ENCODE measurements at regions not wholly inside any gene's neighbourhood (a gene's known extent, or its start where the extent isn't known, plus 50 kb on each side); places are given as distances from the start of the nearest gene placed in this dataset.

GRCh38 chr11:113531575-113532451 is 56.6 kb upstream of the DRD2 start:
- POLR2A ChIA-PET, result no interaction called here
- H3K4me3 Mint-ChIP-seq, result no peak overlapping the region

GRCh38 chr11:113531083-113531482 is 55.9 kb upstream of the DRD2 start:
- intact Hi-C loops (cut with DNase I, micrococcal nuclease), result no loop called here
- ATAC-seq, result no peak
- Mint-ChIP-seq H3K27me3 (peaks cover 20% of the 10 kb centered on the region), H3K9me3 (ENCODE audit: low read depth) (no peaks in the 10 kb centered on the region), H3K4me1 (peaks cover 2% of the 10 kb centered on the region), H3K4me3 (no peak overlapping the region), H3K36me3 (ENCODE audit: low read depth) (no peaks in the 10 kb centered on the region), H3K27ac (no peak overlapping the region)
- no peak for DNase-seq
- POLR2A ChIA-PET, result no interaction called here
- CTCF ChIA-PET, result interaction anchor here (1.5 to 3.7 kb wide), 4 partner anchors 9 to 227 kb away, joined by 4 to 15 read pairs (median 6); no protein-coding TSS in a partner anchor

More at GRCh38 chr11:113531575-113532451, 56.6 kb upstream of the DRD2 start:
- H3K27me3 Mint-ChIP-seq, result peaks cover 20% of the 10 kb centered on the region
- CTCF ChIA-PET, result interaction anchor here (0.8 to 3.7 kb wide), 6 partner anchors 10 to 944 kb away, joined by 3 to 15 read pairs (median 4); no protein-coding TSS in a partner anchor
- H3K36me3 Mint-ChIP-seq (ENCODE audit: low read depth), result no peaks in the 10 kb centered on the region
- DNase-seq, result no peak
- no peaks in the 10 kb centered on the region for H3K9me3 Mint-ChIP-seq (ENCODE audit: low read depth)
- no peak overlapping the region for H3K27ac Mint-ChIP-seq
- intact Hi-C loops (cut with DNase I, micrococcal nuclease), result loop anchor here (1.0 kb wide), 1 partner anchor 227 kb away; no protein-coding TSS in a partner anchor
- no peak for ATAC-seq
- peaks cover 2% of the 10 kb centered on the region for H3K4me1 Mint-ChIP-seq

- H3K36me3 Mint-ChIP-seq (ENCODE audit: low read depth), result no peaks in the 10 kb centered on the region
- DNase-seq (no peak), ATAC-seq (no peak)
- no peak overlapping the region for H3K4me3 Mint-ChIP-seq
- intact Hi-C loops (cut with DNase I, micrococcal nuclease), result no loop called here
- peaks cover 17% of the 10 kb centered on the region for H3K27me3 Mint-ChIP-seq
- POLR2A ChIA-PET, result no interaction called here
- CTCF ChIA-PET, result interaction anchor here (0.6 to 2.1 kb wide), 3 partner anchors 10 to 137 kb away, joined by 3 to 5 read pairs (median 5); no protein-coding TSS in a partner anchor
- no peaks in the 10 kb centered on the region for H3K9me3 Mint-ChIP-seq (ENCODE audit: low read depth)
- peaks cover 2% of the 10 kb centered on the region for H3K4me1 Mint-ChIP-seq
- H3K27ac Mint-ChIP-seq, result no peak overlapping the region
These were observed 54.4 kb upstream of the DRD2 start for GRCh38 chr11:113529606-113530005.

GRCh38 chr11:113528982-113529381 is 53.8 kb upstream of the DRD2 start:
- DNase-seq (no peak), ATAC-seq (no peak)
- ChIA-PET CTCF (interaction anchor here (2.1 kb wide), 1 partner anchor 10 kb away, joined by 5 read pairs; no protein-coding TSS in a partner anchor), POLR2A (no interaction called here)
- H3K9me3 Mint-ChIP-seq (ENCODE audit: low read depth), result no peaks in the 10 kb centered on the region
- no peaks in the 10 kb centered on the region for H3K36me3 Mint-ChIP-seq (ENCODE audit: low read depth)
- H3K27me3 Mint-ChIP-seq, result peaks cover 15% of the 10 kb centered on the region
- H3K27ac Mint-ChIP-seq, result no peak overlapping the region
- peaks cover 2% of the 10 kb centered on the region for H3K4me1 Mint-ChIP-seq
- intact Hi-C loops (cut with DNase I, micrococcal nuclease), result no loop called here
- H3K4me3 Mint-ChIP-seq, result no peak overlapping the region

- H3K4me1 Mint-ChIP-seq, result no peaks in the 10 kb centered on the region
- POLR2A ChIA-PET, result no interaction called here
- ATAC-seq (no peak), DNase-seq (no peak)
- CTCF ChIA-PET, result interaction anchor here (1.2 kb wide), 1 partner anchor 220 kb away, joined by 4 read pairs; no protein-coding TSS in a partner anchor
- no peak overlapping the region for H3K27ac Mint-ChIP-seq
- H3K27me3 Mint-ChIP-seq, result peaks cover 15% of the 10 kb centered on the region
- no peak overlapping the region for H3K4me3 Mint-ChIP-seq
- intact Hi-C loops (cut with DNase I, micrococcal nuclease), result no loop called here
- H3K9me3 Mint-ChIP-seq (ENCODE audit: low read depth), result no peaks in the 10 kb centered on the region
- H3K36me3 Mint-ChIP-seq (ENCODE audit: low read depth), result no peaks in the 10 kb centered on the region
These were observed 51.3 kb upstream of the DRD2 start for GRCh38 chr11:113526521-113526920.
